MCF 10A (cell line): ENCODE measurements at regions not wholly inside any gene's neighbourhood (a gene's known extent, or its start where the extent isn't known, plus 50 kb on each side); places are given as distances from the start of the nearest gene placed in this dataset.

Experiments
- BruUV-seq: library from RNA; stranded (reverse); fragments of 400-500 nt; replicated peaks from 2 replicates; lab custom pipeline; 2021; lab: Mats Ljungman, UMichigan
- CTCF ChIA-PET: fragments of 300-600 bp; sonication (Branson Sonifier 250); formaldehyde crosslinking; extraction: SDS; loops from one replicate; lab custom pipeline; 2021; ENCODE audit warnings: antibody characterized with exemption, inconsistent platforms; lab: Yijun Ruan, JAX
- POLR2A ChIA-PET: fragments of 300-600, 350-650 bp; sonication (Branson Sonifier 250); formaldehyde crosslinking; extraction: SDS; loops from one replicate; lab custom pipeline; 2020; ENCODE audit warnings: antibody characterized with exemption, inconsistent platforms; lab: Yijun Ruan, JAX
- DNase-seq: peaks from one replicate; pipeline ENCODE4 v3.0.0-alpha.2; 2018; ENCODE audit not compliant: unreplicated experiment
- H3K27ac Mint-ChIP-seq: one replicate; pipeline ENCODE4 v1.8.0; 2022; ENCODE audit warnings: mild to moderate bottlenecking, low read depth, mixed read lengths; ENCODE audit not compliant: unreplicated experiment
- H3K27me3 Mint-ChIP-seq: one replicate; pipeline ENCODE4 v1.8.0; 2022; ENCODE audit warnings: mixed read lengths; ENCODE audit not compliant: insufficient read depth, unreplicated experiment
- H3K36me3 Mint-ChIP-seq: one replicate; pipeline ENCODE4 v1.8.0; 2022; ENCODE audit warnings: mild to moderate bottlenecking, moderate library complexity, mixed read lengths; ENCODE audit not compliant: insufficient read depth, unreplicated experiment
- H3K4me1 Mint-ChIP-seq: one replicate; pipeline ENCODE4 v1.8.0; 2022; ENCODE audit warnings: mixed read lengths; ENCODE audit not compliant: insufficient read depth, unreplicated experiment
- H3K4me3 Mint-ChIP-seq: one replicate; pipeline ENCODE4 v1.8.0; 2022; ENCODE audit warnings: mild to moderate bottlenecking, moderate library complexity, mixed read lengths; ENCODE audit not compliant: unreplicated experiment
- H3K9me3 Mint-ChIP-seq: one replicate; pipeline ENCODE4 v1.8.0; 2022; ENCODE audit warnings: mixed read lengths; ENCODE audit not compliant: unreplicated experiment
- CTCF ChIP-seq: fragments of 200-600 bp; IDR thresholded peaks from one replicate; pipeline ENCODE4 v1.8.0; 2022; ENCODE audit warnings: antibody characterized with exemption, mild to moderate bottlenecking; ENCODE audit not compliant: unreplicated experiment
- intact Hi-C: fragments of 100-400 bp; cut with micrococcal nuclease; formaldehyde crosslinking; loops from 2 replicates; pipeline ENCODE4 v1.14.1; 2022

- POLR2A ChIA-PET = no interaction called here
- no peak overlapping the region for H3K27ac Mint-ChIP-seq
- H3K36me3 Mint-ChIP-seq = peaks cover 6% of the 10 kb centered on the region
These were observed 87.2 kb upstream of the NMNAT3 start for GRCh38 chr3:139764936-139765335.

GRCh38 chr3:139764069-139764905, 86.5 kb upstream of the NMNAT3 start:
- no peak overlapping the region for H3K27ac Mint-ChIP-seq
- BruUV-seq = no TSS peak
- H3K9me3 Mint-ChIP-seq = no peaks in the 10 kb centered on the region
- intact Hi-C loops = no loop called here
- H3K4me3 Mint-ChIP-seq = no peak overlapping the region
- ChIA-PET CTCF (no interaction called here), POLR2A (no interaction called here)
- no peak for TF ChIP-seq CTCF
- H3K4me1 Mint-ChIP-seq = no peaks in the 10 kb centered on the region
- no peak for DNase-seq
- peaks cover 6% of the 10 kb centered on the region for H3K36me3 Mint-ChIP-seq
- H3K27me3 Mint-ChIP-seq = no peaks in the 10 kb centered on the region

More at GRCh38 chr3:139764936-139765335, 87.2 kb upstream of the NMNAT3 start:
- no peaks in the 10 kb centered on the region for H3K4me1 Mint-ChIP-seq
- no peaks in the 10 kb centered on the region for H3K9me3 Mint-ChIP-seq
- no peak for TF ChIP-seq CTCF
- intact Hi-C loops = no loop called here
- H3K4me3 Mint-ChIP-seq = no peak overlapping the region
- CTCF ChIA-PET = no interaction called here
- DNase-seq = peak; percentile 70
- no TSS peak for BruUV-seq
- no peaks in the 10 kb centered on the region for H3K27me3 Mint-ChIP-seq

GRCh38 chr3:139762302-139762701, 84.5 kb upstream of the NMNAT3 start:
- Mint-ChIP-seq H3K36me3 (peaks cover 5% of the 10 kb centered on the region), H3K27me3 (no peaks in the 10 kb centered on the region), H3K27ac (no peak overlapping the region), H3K4me1 (no peaks in the 10 kb centered on the region), H3K9me3 (no peaks in the 10 kb centered on the region), H3K4me3 (no peak overlapping the region)
- DNase-seq = no peak
- intact Hi-C loops = no loop called here
- no TSS peak for BruUV-seq
- ChIA-PET POLR2A (no interaction called here), CTCF (no interaction called here)
- TF ChIP-seq CTCF = no peak

GRCh38 chr3:139759470-139759869, 81.7 kb upstream of the NMNAT3 start:
- CTCF ChIA-PET = no interaction called here
- no peaks in the 10 kb centered on the region for H3K36me3 Mint-ChIP-seq
- no peak for DNase-seq
- no TSS peak for BruUV-seq
- no peak overlapping the region for H3K4me3 Mint-ChIP-seq
- intact Hi-C loops = no loop called here
- no peak for TF ChIP-seq CTCF
- no peak overlapping the region for H3K27ac Mint-ChIP-seq
- no peaks in the 10 kb centered on the region for H3K27me3 Mint-ChIP-seq
- no peaks in the 10 kb centered on the region for H3K4me1 Mint-ChIP-seq
- no peaks in the 10 kb centered on the region for H3K9me3 Mint-ChIP-seq
- POLR2A ChIA-PET = no interaction called here
